Activated CD8-positive, alpha-beta T cell treated with anti-CD3 and anti-CD28 coated beads for 36 hours (primary cell): ENCODE measurements at regions not wholly inside any gene's neighbourhood (a gene's known extent, or its start where the extent isn't known, plus 50 kb on each side); places are given as distances from the start of the nearest gene placed in this dataset.

Experiments used
- ATAC-seq: fragments of 200-7000 bp; cut with Tn5 transposase; one replicate; pipeline ENCODE4 v1.10.0; 2021; ENCODE audit warnings: mild to moderate bottlenecking, moderate library complexity
- CTCF ChIA-PET: fragments of 350-600 bp; sonication (Branson Sonifier 250); formaldehyde crosslinking; loops from one replicate; lab custom pipeline; 2021; ENCODE audit warnings: antibody characterized with exemption; lab: Charles Lee
- POLR2A ChIA-PET: fragments of 350-600 bp; sonication (Branson Sonifier 250); formaldehyde crosslinking; loops from one replicate; lab custom pipeline; 2021; ENCODE audit warnings: antibody characterized with exemption; lab: Charles Lee
- DNase-seq: peaks from one replicate; pipeline ENCODE4 v3.0.0-alpha.2; 2020
- H3K27ac Mint-ChIP-seq: one replicate; pipeline ENCODE4 v1.8.0; 2021; ENCODE audit warnings: mild to moderate bottlenecking, mixed read lengths
- H3K27me3 Mint-ChIP-seq: one replicate; pipeline ENCODE4 v1.8.0; 2021; ENCODE audit warnings: mixed read lengths
- H3K36me3 Mint-ChIP-seq: one replicate; pipeline ENCODE4 v1.8.0; 2021; ENCODE audit warnings: low read depth, mixed read lengths
- H3K4me1 Mint-ChIP-seq: one replicate; pipeline ENCODE4 v1.8.0; 2021; ENCODE audit warnings: low read depth, mixed read lengths
- H3K4me3 Mint-ChIP-seq: one replicate; pipeline ENCODE4 v1.8.0; 2021; ENCODE audit warnings: mild to moderate bottlenecking, moderate library complexity, mixed read lengths
- H3K9me3 Mint-ChIP-seq: one replicate; pipeline ENCODE4 v1.8.0; 2021; ENCODE audit warnings: mixed read lengths
- CTCF ChIP-seq: fragments of 200-600 bp; IDR thresholded peaks from one replicate; pipeline ENCODE4 v1.8.0; 2022; ENCODE audit warnings: antibody characterized with exemption, mild to moderate bottlenecking
- intact Hi-C: fragments of 100-400 bp; cut with micrococcal nuclease; formaldehyde crosslinking; loops from one replicate; pipeline ENCODE4 v1.10.0; 2022

GRCh38 chr1:29458737-29459619 lies 222.7 kb downstream of the PTPRU start:
- Mint-ChIP-seq H3K36me3 (no peaks in the 10 kb centered on the region), H3K4me1 (no peaks in the 10 kb centered on the region), H3K27me3 (peaks cover 1% of the 10 kb centered on the region), H3K9me3 (no peaks in the 10 kb centered on the region), H3K4me3 (no peak overlapping the region), H3K27ac (no peak overlapping the region)
- ATAC-seq: no peak
- intact Hi-C loops: no loop called here
- ChIA-PET POLR2A (no interaction called here), CTCF (no interaction called here)
- DNase-seq: no peak
- TF ChIP-seq CTCF: no peak

- no peak for DNase-seq
- ChIA-PET POLR2A (interaction anchor here (0.5 kb wide), 1 partner anchor 37 kb away, joined by 3 read pairs; no protein-coding TSS in a partner anchor), CTCF (no interaction called here)
- ATAC-seq: no peak
- H3K27ac Mint-ChIP-seq: no peak overlapping the region
- no peaks in the 10 kb centered on the region for H3K36me3 Mint-ChIP-seq
- no peak for TF ChIP-seq CTCF
- no peaks in the 10 kb centered on the region for H3K4me1 Mint-ChIP-seq
- H3K4me3 Mint-ChIP-seq: no peak overlapping the region
- no peaks in the 10 kb centered on the region for H3K9me3 Mint-ChIP-seq
- intact Hi-C loops: no loop called here
- H3K27me3 Mint-ChIP-seq: peaks cover 1% of the 10 kb centered on the region
These were observed 221.4 kb downstream of the PTPRU start for GRCh38 chr1:29457496-29458368.

- ATAC-seq (no peak), DNase-seq (no peak)
- ChIA-PET CTCF (no interaction called here), POLR2A (interaction anchor here (0.5 kb wide), 1 partner anchor 38 kb away, joined by 3 read pairs; no protein-coding TSS in a partner anchor)
- no peaks in the 10 kb centered on the region for H3K4me1 Mint-ChIP-seq
- H3K9me3 Mint-ChIP-seq: no peaks in the 10 kb centered on the region
- no peak overlapping the region for H3K27ac Mint-ChIP-seq
- intact Hi-C loops: no loop called here
- TF ChIP-seq CTCF: no peak
- no peaks in the 10 kb centered on the region for H3K36me3 Mint-ChIP-seq
- H3K4me3 Mint-ChIP-seq: no peak overlapping the region
- peaks cover under 1% of the 10 kb centered on the region for H3K27me3 Mint-ChIP-seq
These were observed 220.5 kb downstream of the PTPRU start for GRCh38 chr1:29456685-29457435.

GRCh38 chr1:29455781-29456180 lies 219.5 kb downstream of the PTPRU start:
- POLR2A ChIA-PET: no interaction called here
- intact Hi-C loops: no loop called here
- no peak for TF ChIP-seq CTCF

More at GRCh38 chr1:29455781-29456180, 219.5 kb downstream of the PTPRU start:
- Mint-ChIP-seq H3K27ac (no peak overlapping the region), H3K27me3 (no peaks in the 10 kb centered on the region), H3K36me3 (no peaks in the 10 kb centered on the region), H3K4me3 (no peak overlapping the region), H3K4me1 (no peaks in the 10 kb centered on the region), H3K9me3 (no peaks in the 10 kb centered on the region)
- ATAC-seq (no peak), DNase-seq (no peak)
- CTCF ChIA-PET: no interaction called here
